Heart right ventricle (tissue), 16 donors: ENCODE measurements at regions not wholly inside any gene's neighbourhood (a gene's known extent, or its start where the extent isn't known, plus 50 kb on each side); places are given as distances from the start of the nearest gene placed in this dataset.
"Not testable (repeated sequence)": the region's sequence is repeated elsewhere in the genome, so short reads cannot be mapped to it uniquely, and the experiment has no call there.

Experiments used
- ATAC-seq, 8 donors: fragments of 200-7000 bp; cut with Tn5 transposase; one replicate each; pipeline ENCODE4 v1.9.1; 2020; ENCODE audit warnings: mild to moderate bottlenecking in 8 of 8, moderate library complexity in 8 of 8, moderate number of reproducible peaks in 1 of 8
- DNase-seq, 2 donors: peaks; one replicate each; pipeline ENCODE4 v3.0.0-alpha.2; 2020
- H3K27ac ChIP-seq, 10 donors: fragments of 200-600 bp; sonication (generic) in 2 of 10; one replicate each; pipeline versions ENCODE4 v1.5.0 to v1.8.0; 2020 to 2022; ENCODE audit warnings: mild to moderate bottlenecking in 3 of 10
- H3K27me3 ChIP-seq, 7 donors: fragments of 200-600 bp; one replicate each; pipeline ENCODE4 v1.8.0; 2021 to 2022; ENCODE audit warnings: mild to moderate bottlenecking in 2 of 7
- H3K36me3 ChIP-seq, 9 donors: fragments of 200-600 bp; sonication (generic) in 1 of 9; one replicate each; pipeline versions ENCODE4 v1.5.0 to v1.8.0; 2020 to 2022; ENCODE audit warnings: mild to moderate bottlenecking in 2 of 9
- H3K4me1 ChIP-seq, 9 donors: fragments of 200-600 bp; sonication (generic) in 1 of 9; one replicate each; pipeline versions ENCODE4 v1.5.0 to v1.8.0; 2020 to 2022; ENCODE audit warnings: mild to moderate bottlenecking in 4 of 9
- H3K4me3 ChIP-seq, 10 donors: fragments of 200-600 bp; sonication (generic) in 2 of 10; one replicate each; pipeline versions ENCODE4 v1.5.0 to v1.8.0; 2020 to 2022; ENCODE audit warnings: mild to moderate bottlenecking in 7 of 10, moderate library complexity in 2 of 10
- H3K9me3 ChIP-seq, 11 donors: fragments of 200-600 bp in 10 of 11; sonication (generic) in 2 of 11; one replicate each; pipeline versions ENCODE4 v1.5.0 to v1.8.0; 2013 to 2022; ENCODE audit warnings: mild to moderate bottlenecking in 2 of 11, control low read depth in 1 of 11, moderate library complexity in 1 of 11
- CTCF ChIP-seq, 9 donors: fragments of 200-600 bp; sonication (generic) in 2 of 9; IDR thresholded peaks; one replicate each; pipeline versions ENCODE4 v1.5.0 to v1.8.0; 2021 to 2022; ENCODE audit warnings: antibody characterized with exemption in 9 of 9, mild to moderate bottlenecking in 5 of 9, moderate library complexity in 1 of 9
- WGBS, 2 donors: extraction: QIAGEN DNeasy Blood & Tissue Kit; methylation state at CpG; one replicate each; pipeline ENCODE4 v1.1.7; 2013; ENCODE audit warnings: inconsistent platforms in 1 of 2; 5-methylcytosine and 5-hydroxymethylcytosine counted together
- intact Hi-C, 10 donors: fragments of 100-400 bp; cut with DNase I; formaldehyde crosslinking; loops; one replicate each; pipeline versions ENCODE4 v1.11.1 to v1.14.2; 2022
- donor health status: Arrhythmogenic right ventricular cardiomyopathy.
- donor health status: ischemic (EF 13 %, LVEDD 7.1; RV severe dilation, severe dysfunction).
- donor health status: healthy with polysubstance abuse.
- donor health status: DM: no; HTN: yes; CAD: no.
- donor health status: DM: no; HTN: no; CAD: no.
- donor health status: ischemic (EF 25% LVEDD 6.9; RV normal size, moderate dysfunction).
- donor health status: ischemic (EF 25% LVEDD 5.7; RV mildly dilated, moderate dysfunction).
- donor health status: healthy.
- donor health status: DM: yes; HTN: yes; CAD: no.
- donor health status: Ischemic cardiomyopathy.
- donor health status: ischemic (EF 35%, LVEDD 5.7; RV mildly dilated, moderate dysfunction).
- donor health status: nonischemic (EF 11% LVEDD 7.7; RV severe dilation, severe dysfunction).
- donor health status: DM: yes; HTN: yes; CAD: no.
- donor health status: PGD.
- donor health status: ischemic (EF 29% LVEDD 5.4; RV normal size, mild dysfunction).
- donor health status: nonischemic (EF 23%, LVEDD 6.1; RV moderate dilation, normal function).

- no peak overlapping the region for H3K4me3 ChIP-seq
- no peak for TF ChIP-seq CTCF (IDR thresholded peaks at IDR 0.05)
- ATAC-seq = no peak
- DNase-seq = no peak
- 70 to 83% methylated on average over 1 of the region's 1 CpG for WGBS, 2 donors
- H3K27ac ChIP-seq = no peak overlapping the region
- peaks cover 0 to 7% (median 0%) of the 10 kb centered on the region in 7 donors for H3K27me3 ChIP-seq
- H3K36me3 ChIP-seq = no peaks in the 10 kb centered on the region
- H3K4me1 ChIP-seq = no peaks in the 10 kb centered on the region
- intact Hi-C loops = no loop called here
- H3K9me3 ChIP-seq = peaks cover 0 to 18% (median 0%) of the 10 kb centered on the region in 11 donors
These were observed 228.2 kb downstream of the STK31 start for GRCh38 chr7:23938215-23938614.

- DNase-seq = no peak
- no peaks in the 10 kb centered on the region for H3K4me1 ChIP-seq
- TF ChIP-seq CTCF (IDR thresholded peaks at IDR 0.05) = peak in 3 of 9 donors; percentile 19 to 29 (median 24)
- H3K36me3 ChIP-seq = no peaks in the 10 kb centered on the region
- no peak overlapping the region for H3K27ac ChIP-seq
- H3K4me3 ChIP-seq = no peak overlapping the region
- 31 to 36% methylated on average over 4 of the region's 4 CpGs for WGBS, 2 donors
- H3K9me3 ChIP-seq = peaks cover 0 to 18% (median 0%) of the 10 kb centered on the region in 11 donors
- intact Hi-C loops = no loop called here
- peaks cover 0 to 7% (median 0%) of the 10 kb centered on the region in 7 donors for H3K27me3 ChIP-seq
- ATAC-seq = peak in 1 of 8 donors; percentile 29
These were observed 229.0 kb downstream of the STK31 start for GRCh38 chr7:23938937-23939552.

- H3K4me1 ChIP-seq, H3K4me3 ChIP-seq, H3K36me3 ChIP-seq, intact Hi-C loops, DNase-seq, ATAC-seq, H3K27ac ChIP-seq, H3K27me3 ChIP-seq: not testable (repeated sequence)
- peaks cover 0 to 19% (median 0%) of the 10 kb centered on the region in 11 donors for H3K9me3 ChIP-seq
- 70 to 80% methylated on average over 2 of the region's 2 CpGs for WGBS, 2 donors
These were observed 229.7 kb downstream of the STK31 start for GRCh38 chr7:23939747-23940146.

GRCh38 chr7:23941551-23941950 is 231.5 kb downstream of the STK31 start:
- intact Hi-C loops = no loop called here
- WGBS, 2 donors = 80 to 90% methylated on average over 1 of the region's 1 CpG
- TF ChIP-seq CTCF (IDR thresholded peaks at IDR 0.05) = no peak
- Histone ChIP-seq H3K36me3 (no peaks in the 10 kb centered on the region), H3K4me1 (no peaks in the 10 kb centered on the region), H3K9me3 (peaks cover 0 to 27% (median 0%) of the 10 kb centered on the region in 11 donors), H3K27me3 (peaks cover 0 to 7% (median 0%) of the 10 kb centered on the region in 7 donors), H3K4me3 (no peak overlapping the region), H3K27ac (no peak overlapping the region)
- no peak for DNase-seq
- ATAC-seq = no peak

GRCh38 chr7:23942032-23942431 is 232.0 kb downstream of the STK31 start:
- Histone ChIP-seq H3K4me1 (no peaks in the 10 kb centered on the region), H3K27ac (no peak overlapping the region), H3K27me3 (peaks cover 0 to 7% (median 0%) of the 10 kb centered on the region in 7 donors), H3K36me3 (no peaks in the 10 kb centered on the region), H3K9me3 (peaks cover 0 to 30% (median 0%) of the 10 kb centered on the region in 11 donors), H3K4me3 (no peak overlapping the region)
- TF ChIP-seq CTCF (IDR thresholded peaks at IDR 0.05) = no peak
- intact Hi-C loops = no loop called here
- WGBS, 2 donors = 94 to 95% methylated on average over 2 of the region's 2 CpGs
- ATAC-seq (no peak), DNase-seq (no peak)
